Inflammatory macrophage (primary cell): ENCODE measurements at regions not wholly inside any gene's neighbourhood (a gene's known extent, or its start where the extent isn't known, plus 50 kb on each side); places are given as distances from the start of the nearest gene placed in this dataset.

Source experiments
- DNase-seq, 2 donors: peaks; one replicate each; pipeline ENCODE4 v3.0.0-alpha.2; 2020 to 2022

DNA sequence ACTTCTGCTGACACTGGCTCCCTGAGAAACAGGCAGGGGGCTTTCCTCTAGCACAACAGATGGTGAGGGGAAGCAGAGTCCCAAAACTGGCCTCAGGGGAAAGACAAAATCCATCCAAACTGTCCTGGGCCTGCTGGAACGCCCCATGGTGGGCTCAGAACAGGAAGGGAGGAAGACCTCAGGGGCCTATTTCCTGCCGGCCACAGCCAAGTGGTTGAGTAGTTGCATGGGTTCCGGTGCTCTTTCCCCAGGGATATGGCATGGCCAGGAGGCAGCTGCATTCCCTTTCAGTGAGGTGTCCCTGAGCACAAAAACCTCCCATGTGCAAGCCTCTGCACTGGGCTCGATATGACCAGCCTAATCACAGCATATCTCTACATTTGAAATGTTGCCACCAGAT lies 303.0 kb upstream of the IRX5 start:
- no peak for DNase-seq

- DNase-seq: no peak
These were observed 307.0 kb upstream of the IRX5 start for GRCh38 chr16:54623636-54624035.

DNA sequence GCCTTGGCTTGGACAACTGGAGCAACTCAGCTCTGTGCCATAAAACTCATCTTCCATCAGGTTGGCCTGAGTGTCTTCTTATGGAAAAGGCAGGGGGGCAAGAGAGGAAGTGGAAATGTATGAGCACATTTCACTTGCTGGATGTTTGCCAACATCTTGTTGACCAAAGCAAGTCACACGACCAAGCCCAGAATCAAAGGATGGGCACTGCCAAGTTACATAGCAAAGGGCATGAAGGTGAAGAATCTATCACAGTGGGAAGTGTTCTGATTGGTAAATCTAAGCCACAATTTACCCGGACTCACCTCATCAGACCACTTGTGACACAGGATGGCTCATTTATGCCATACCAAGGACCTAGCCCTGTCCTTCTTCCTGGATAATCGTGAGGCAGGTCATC lies 310.5 kb upstream of the IRX5 start:
- no peak for DNase-seq

DNA sequence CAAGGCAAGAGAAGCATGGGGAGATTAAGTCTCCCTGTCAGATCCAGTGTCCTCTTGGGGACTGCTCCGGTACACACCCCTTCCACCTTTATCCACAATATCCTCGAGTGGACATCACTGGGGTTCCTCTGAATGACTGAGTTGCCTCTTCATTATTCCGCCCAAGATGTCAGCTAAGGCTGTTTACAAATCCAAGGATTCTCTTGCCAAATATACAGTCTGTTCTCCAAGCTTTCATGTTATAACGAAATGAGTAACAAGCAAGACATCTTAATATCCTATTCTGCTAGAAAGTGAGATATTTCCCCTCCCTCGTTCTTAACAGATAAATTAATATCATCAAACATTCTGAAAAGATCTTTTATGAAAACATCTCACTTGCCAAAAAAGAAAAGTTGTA lies 314.1 kb upstream of the IRX5 start:
- no peak for DNase-seq

GRCh38 chr16:54605536-54606066 lies 319.0 kb upstream of the IRX3 start:
- no peak for DNase-seq

DNA sequence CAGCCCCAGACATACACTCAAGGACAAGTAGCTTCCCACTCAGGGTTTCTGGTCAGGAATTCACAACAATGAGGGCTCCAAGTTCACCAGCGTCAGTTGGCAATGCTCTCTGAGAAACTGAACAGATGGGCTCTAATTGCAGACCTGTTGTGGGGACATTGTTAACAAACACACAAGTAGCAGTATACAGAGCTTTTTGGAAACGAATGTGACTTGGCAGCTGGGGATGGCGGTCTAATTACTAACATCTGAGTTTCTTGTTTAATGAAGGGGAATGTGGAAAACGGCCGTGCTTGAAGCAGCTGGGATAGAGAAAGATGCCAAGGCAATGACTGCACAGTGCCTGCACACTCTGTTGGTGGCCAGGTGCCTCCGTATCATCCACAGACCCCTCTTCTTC lies 316.1 kb upstream of the IRX3 start:
- no peak for DNase-seq

DNA sequence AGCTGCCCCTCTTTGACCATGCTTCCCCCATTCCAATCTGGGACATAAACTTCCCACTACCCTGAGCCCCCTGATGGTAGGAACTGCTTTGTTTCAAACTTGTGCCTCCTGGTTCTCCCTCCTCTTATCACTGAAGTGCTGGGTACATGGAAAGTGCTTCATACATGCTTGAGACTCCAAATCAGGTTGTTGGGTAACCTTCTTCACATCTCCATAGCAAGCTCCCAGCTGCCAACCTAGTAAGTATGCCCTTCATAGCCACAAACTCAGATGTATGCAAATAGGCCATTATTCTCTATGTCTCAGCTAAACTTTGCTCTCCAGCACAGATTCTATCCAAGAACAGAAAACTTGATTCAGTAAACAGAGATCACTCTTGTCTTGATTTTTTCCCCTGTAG lies 310.6 kb upstream of the IRX3 start:
- no peak for DNase-seq

GRCh38 chr16:54595621-54596020 lies 309.0 kb upstream of the IRX3 start:
- DNase-seq: no peak

- no peak for DNase-seq
These were observed 308.2 kb upstream of the IRX3 start for GRCh38 chr16:54594601-54595391.

GRCh38 chr16:54591816-54592246 lies 305.2 kb upstream of the IRX3 start:
- DNase-seq: no peak

GRCh38 chr16:54590836-54591235 lies 304.2 kb upstream of the IRX3 start:
- no peak for DNase-seq

DNA sequence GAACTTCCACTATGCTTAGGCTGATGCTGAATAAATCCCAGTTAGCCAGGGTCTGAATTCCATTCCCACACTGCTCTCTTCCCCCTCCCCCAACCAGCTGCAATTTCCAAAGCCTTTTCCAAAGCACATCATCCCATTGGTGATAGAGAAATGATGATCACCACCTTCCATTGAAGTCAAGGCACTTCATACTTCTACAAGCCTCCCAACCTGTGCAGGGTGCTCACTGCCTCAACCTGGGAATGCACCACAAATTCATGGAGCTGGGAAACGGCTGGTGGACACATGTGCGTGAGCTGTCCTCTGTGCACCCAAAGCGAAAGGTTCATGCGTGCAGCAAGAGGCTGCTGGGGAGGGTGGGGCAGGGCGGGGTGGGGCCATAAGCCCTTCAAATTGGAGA lies 302.7 kb upstream of the IRX3 start:
- no peak for DNase-seq

- DNase-seq: no peak
These were observed 301.4 kb upstream of the IRX3 start for GRCh38 chr16:54588026-54588425.

GRCh38 chr16:54587176-54587515 lies 300.6 kb upstream of the IRX3 start:
- DNase-seq: no peak

DNA sequence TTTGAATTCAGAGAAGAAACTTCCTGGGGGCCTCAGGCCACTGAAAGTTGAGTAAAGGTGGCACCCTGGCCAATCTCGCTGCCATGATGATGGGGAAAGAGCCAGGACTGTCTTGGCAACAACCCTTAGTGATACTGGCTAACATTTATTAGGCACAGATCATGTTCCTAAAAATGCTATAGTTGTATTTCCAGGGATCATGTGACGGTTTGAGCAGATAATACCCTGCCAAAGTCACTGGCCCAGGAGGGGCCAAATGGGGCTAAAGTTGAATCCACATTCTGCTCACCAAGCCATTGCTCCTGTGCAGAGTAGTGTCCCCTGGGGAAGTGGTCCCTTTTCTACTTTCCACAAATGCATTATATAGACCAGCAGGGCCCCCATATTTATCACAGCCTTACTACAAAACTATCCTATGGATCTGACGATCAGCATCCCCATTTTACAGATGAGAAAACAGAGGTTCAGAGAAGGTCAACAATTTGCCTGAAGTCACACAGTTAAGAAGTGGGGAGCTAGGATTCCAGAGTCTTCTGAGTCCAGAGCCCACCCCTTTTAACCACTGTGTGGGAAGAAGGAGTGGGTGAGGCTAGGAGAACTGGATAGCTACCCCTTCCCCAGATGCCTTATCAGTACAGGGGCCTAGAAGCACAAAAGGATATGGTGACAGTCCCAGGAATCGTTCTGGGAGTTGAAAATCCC lies 300.0 kb upstream of the IRX3 start:
- DNase-seq: no peak

DNA sequence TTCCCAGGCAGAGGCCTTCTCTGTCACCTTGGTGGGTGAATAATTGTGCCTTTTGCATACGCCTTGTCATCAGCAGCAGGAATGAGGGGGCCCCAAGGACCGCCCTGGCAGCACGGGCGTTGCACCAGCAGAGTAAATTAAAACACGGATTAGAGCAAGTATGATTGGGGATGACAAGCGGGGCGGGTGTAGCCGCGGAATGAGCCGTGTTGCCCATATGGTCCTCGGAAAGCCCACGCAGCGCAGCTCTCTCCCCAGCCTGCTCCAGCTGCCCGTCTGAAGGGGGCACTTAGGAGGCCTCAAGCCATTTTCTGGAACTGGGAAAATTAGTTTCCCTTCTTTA lies 299.4 kb upstream of the IRX3 start:
- DNase-seq: no peak

- DNase-seq: no peak
These were observed 298.8 kb upstream of the IRX3 start for GRCh38 chr16:54585094-54585997.

GRCh38 chr16:54584121-54584520 lies 297.5 kb upstream of the IRX3 start:
- DNase-seq: no peak

DNA sequence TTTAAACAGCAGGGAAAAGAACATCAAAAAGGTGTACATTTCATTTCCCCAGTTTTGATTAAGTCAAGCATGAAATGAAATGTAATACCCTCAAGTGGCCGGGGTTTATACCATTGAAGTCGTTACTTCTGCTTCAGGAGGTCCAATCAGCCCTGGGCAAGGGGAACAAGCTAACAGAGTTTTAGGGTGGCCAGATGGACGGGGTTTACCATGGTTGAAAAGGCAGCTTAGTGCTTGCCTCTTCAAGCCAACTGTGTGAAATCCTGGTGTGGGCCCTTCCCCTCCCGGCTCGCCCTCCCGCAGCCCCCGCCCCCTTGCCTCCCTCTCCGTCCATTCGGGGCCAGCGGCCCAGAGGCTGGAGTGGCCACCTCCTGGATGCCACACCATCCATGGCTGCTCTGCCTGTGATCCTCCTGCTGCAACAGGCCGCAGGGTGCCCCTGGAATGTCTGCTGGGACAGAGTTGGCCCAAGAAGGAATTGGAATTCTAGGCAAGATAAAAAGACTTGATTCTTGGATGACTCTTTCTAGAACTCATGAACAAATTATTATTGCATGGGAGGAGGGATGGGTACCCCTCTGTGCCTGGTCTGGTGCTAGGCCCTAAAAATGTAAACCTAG lies 296.2 kb upstream of the IRX3 start:
- no peak for DNase-seq

DNA sequence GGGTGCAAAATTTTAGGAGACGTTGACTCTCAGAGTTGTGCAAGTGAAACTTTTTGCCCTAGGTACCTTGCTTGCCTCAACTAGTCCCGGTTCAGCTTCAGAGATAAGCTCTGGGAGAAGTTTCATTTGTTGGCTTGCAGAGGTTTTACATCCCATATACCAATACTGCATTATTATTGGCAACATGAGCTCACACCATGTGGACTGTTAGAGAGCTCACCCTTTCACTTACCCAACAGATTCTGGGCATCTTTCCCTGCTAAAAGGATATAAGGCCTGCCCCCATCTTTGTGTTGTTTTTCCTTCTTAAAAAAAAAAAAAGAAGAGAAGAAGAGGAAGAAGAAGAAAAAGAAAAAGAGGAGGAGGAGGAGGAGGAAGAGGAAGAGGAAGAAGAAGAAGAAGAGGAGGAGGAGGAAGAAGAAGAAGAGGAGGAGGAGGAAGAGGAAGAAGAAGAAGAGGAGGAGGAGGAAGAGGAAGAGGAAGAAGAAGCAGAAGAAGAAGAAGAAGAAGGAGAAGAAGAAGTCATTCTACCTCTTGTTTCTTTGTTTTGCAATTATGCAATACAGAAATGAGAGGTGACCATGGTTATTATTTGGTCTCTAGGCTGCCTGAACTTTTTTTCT lies 292.6 kb upstream of the IRX3 start:
- no peak for DNase-seq

DNA sequence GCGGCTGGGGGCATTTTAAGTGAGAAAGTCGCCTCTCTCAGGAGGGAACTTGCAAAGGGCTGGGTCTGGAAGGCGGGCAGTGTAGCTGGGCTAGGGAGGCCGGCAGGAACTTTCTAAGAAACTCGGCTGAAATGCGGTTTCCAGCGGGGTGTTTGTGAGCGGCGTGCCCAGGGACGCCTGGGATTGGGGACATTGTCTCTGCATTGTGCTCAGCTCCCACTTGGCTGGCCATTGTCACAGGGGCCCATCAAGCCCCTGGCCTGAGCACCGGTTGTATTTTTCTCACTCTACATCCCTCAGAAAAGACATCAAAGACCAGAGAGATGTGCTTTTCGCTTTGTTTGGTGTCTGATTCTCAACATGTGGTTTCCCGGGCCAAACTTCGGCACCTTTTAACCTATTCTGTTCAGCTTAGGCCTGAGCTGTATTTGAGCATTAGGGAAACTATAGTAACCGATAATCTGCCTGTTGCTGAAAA lies 291.1 kb upstream of the IRX3 start:
- no peak for DNase-seq

- DNase-seq: no peak
These were observed 290.2 kb upstream of the IRX3 start for GRCh38 chr16:54576785-54577184.
